ENCODE measurements at regions not wholly inside any gene's neighbourhood (a gene's known extent, or its start where the extent isn't known, plus 50 kb on each side); places are given as distances from the start of the nearest gene placed in this dataset.

- H3K4me3 ChIP-seq (ENCODE audit: low read depth, low read length), result no peak overlapping the region
- no peaks in the 10 kb centered on the region for H3K9me3 ChIP-seq (ENCODE audit: insufficient read depth, low read depth, low read length)
- DNase-seq, result no peak
- H3K79me2 ChIP-seq (ENCODE audit: control insufficient read depth, insufficient read depth, low read length, poor library complexity), result no peaks in the 10 kb centered on the region
- no peak overlapping the region for H2AFZ ChIP-seq (ENCODE audit: insufficient read depth, low read length, poor library complexity)
- no peak overlapping the region for H2BK12ac ChIP-seq (ENCODE audit: low read length)
- no peaks in the 10 kb centered on the region for H3K36me3 ChIP-seq (ENCODE audit: control insufficient read depth in 1 of 2, insufficient read depth in 2 of 2, low read length in 2 of 2)
- H2AK5ac ChIP-seq (ENCODE audit: low read length), result no peak overlapping the region
- H3K27me3 ChIP-seq (ENCODE audit: insufficient read depth, low read length), result no peaks in the 10 kb centered on the region
- no peak overlapping the region for H3K23ac ChIP-seq (ENCODE audit: low read length)
- no peak overlapping the region for H3K4me2 ChIP-seq (ENCODE audit: low read length)
- H2BK120ac ChIP-seq (ENCODE audit: insufficient read depth, low read length, poor library complexity), result no peak overlapping the region
- no peak overlapping the region for H4K12ac ChIP-seq (ENCODE audit: low read depth, low read length)
- WGBS (ENCODE audit: extremely low coverage, insufficient coverage, insufficient read length), result no CpG with 5 or more reads among the region's 2 CpGs
- no peak overlapping the region for H3K4ac ChIP-seq (ENCODE audit: low read depth, low read length)
- no peak overlapping the region for H3K9ac ChIP-seq (ENCODE audit: low read length)
- H2BK5ac ChIP-seq (ENCODE audit: low read depth, low read length, poor library complexity), result no peak overlapping the region
- H3K79me1 ChIP-seq (ENCODE audit: low read length), result no peaks in the 10 kb centered on the region
- H3K18ac ChIP-seq (ENCODE audit: low read length), result no peak overlapping the region
- H3K14ac ChIP-seq (ENCODE audit: low read length), result no peak overlapping the region
- H4K8ac ChIP-seq (ENCODE audit: low read depth, low read length), result no peak overlapping the region
- no peak overlapping the region for H4K91ac ChIP-seq (ENCODE audit: low read depth, low read length)
- H3K4me1 ChIP-seq (ENCODE audit: control insufficient read depth in 1 of 2, insufficient read depth in 2 of 2, low read length in 2 of 2), result no peaks in the 10 kb centered on the region
- H3K27ac ChIP-seq (ENCODE audit: low read depth, low read length), result no peak overlapping the region
Measured at GRCh38 chr4:158111241-158111640, 61.6 kb downstream of the GASK1B start.

- Histone ChIP-seq H4K91ac (ENCODE audit: low read depth, low read length) (no peak overlapping the region), H3K9ac (ENCODE audit: low read length) (no peak overlapping the region), H3K4me1 (ENCODE audit: control insufficient read depth in 1 of 2, insufficient read depth in 2 of 2, low read length in 2 of 2) (peaks cover 4 to 5% of the 10 kb centered on the region in 2 experiments), H2AFZ (ENCODE audit: insufficient read depth, low read length, poor library complexity) (no peak overlapping the region), H3K79me2 (ENCODE audit: control insufficient read depth, insufficient read depth, low read length, poor library complexity) (no peaks in the 10 kb centered on the region), H3K27me3 (ENCODE audit: insufficient read depth, low read length) (no peaks in the 10 kb centered on the region), H3K14ac (ENCODE audit: low read length) (no peak overlapping the region), H4K8ac (ENCODE audit: low read depth, low read length) (no peak overlapping the region), H4K12ac (ENCODE audit: low read depth, low read length) (no peak overlapping the region), H2BK5ac (ENCODE audit: low read depth, low read length, poor library complexity) (no peak overlapping the region), H2AK5ac (ENCODE audit: low read length) (no peak overlapping the region), H3K9me3 (ENCODE audit: insufficient read depth, low read depth, low read length) (no peaks in the 10 kb centered on the region), H3K36me3 (ENCODE audit: control insufficient read depth in 1 of 2, insufficient read depth in 2 of 2, low read length in 2 of 2) (no peaks in the 10 kb centered on the region), H3K4me3 (ENCODE audit: low read depth, low read length) (no peak overlapping the region), H3K27ac (ENCODE audit: low read depth, low read length) (no peak overlapping the region), H3K4ac (ENCODE audit: low read depth, low read length) (no peak overlapping the region), H3K79me1 (ENCODE audit: low read length) (peaks cover 3% of the 10 kb centered on the region), H3K18ac (ENCODE audit: low read length) (no peak overlapping the region), H2BK120ac (ENCODE audit: insufficient read depth, low read length, poor library complexity) (no peak overlapping the region), H3K4me2 (ENCODE audit: low read length) (no peak overlapping the region), H3K23ac (ENCODE audit: low read length) (no peak overlapping the region), H2BK12ac (ENCODE audit: low read length) (no peak overlapping the region)
- WGBS (ENCODE audit: extremely low coverage, insufficient coverage, insufficient read length), result no CpG with 5 or more reads among the region's 4 CpGs
- no peak for DNase-seq
Measured at GRCh38 chr4:158102904-158103303, 69.9 kb downstream of the GASK1B start.

- Histone ChIP-seq H2BK120ac (ENCODE audit: insufficient read depth, low read length, poor library complexity) (peak overlapping the region; percentile 19), H3K79me1 (ENCODE audit: low read length) (peaks cover 14% of the 10 kb centered on the region), H3K14ac (ENCODE audit: low read length) (peak overlapping the region; percentile 1), H3K18ac (ENCODE audit: low read length) (no peak overlapping the region), H3K27me3 (ENCODE audit: insufficient read depth, low read length) (no peaks in the 10 kb centered on the region), H4K8ac (ENCODE audit: low read depth, low read length) (peak overlapping the region; percentile 1), H3K9ac (ENCODE audit: low read length) (no peak overlapping the region), H4K91ac (ENCODE audit: low read depth, low read length) (peak overlapping the region; percentile 29), H3K79me2 (ENCODE audit: control insufficient read depth, insufficient read depth, low read length, poor library complexity) (no peaks in the 10 kb centered on the region), H3K4me3 (ENCODE audit: low read depth, low read length) (no peak overlapping the region), H3K27ac (ENCODE audit: low read depth, low read length) (no peak overlapping the region), H3K4me2 (ENCODE audit: low read length) (no peak overlapping the region), H3K4me1 (ENCODE audit: control insufficient read depth in 1 of 2, insufficient read depth in 2 of 2, low read length in 2 of 2) (peaks cover 5 to 10% of the 10 kb centered on the region in 2 experiments), H2BK12ac (ENCODE audit: low read length) (peak overlapping the region; percentile 72), H2BK5ac (ENCODE audit: low read depth, low read length, poor library complexity) (no peak overlapping the region), H3K36me3 (ENCODE audit: control insufficient read depth in 1 of 2, insufficient read depth in 2 of 2, low read length in 2 of 2) (no peaks in the 10 kb centered on the region), H2AFZ (ENCODE audit: insufficient read depth, low read length, poor library complexity) (peak overlapping the region; percentile 61), H4K12ac (ENCODE audit: low read depth, low read length) (no peak overlapping the region), H3K4ac (ENCODE audit: low read depth, low read length) (no peak overlapping the region), H3K9me3 (ENCODE audit: insufficient read depth, low read depth, low read length) (no peaks in the 10 kb centered on the region), H2AK5ac (ENCODE audit: low read length) (no peak overlapping the region), H3K23ac (ENCODE audit: low read length) (no peak overlapping the region)
- WGBS (ENCODE audit: extremely low coverage, insufficient coverage, insufficient read length), result no CpG with 5 or more reads among the region's 4 CpGs
- DNase-seq, result no peak
Measured at GRCh38 chr4:158099686-158100085, 73.1 kb downstream of the GASK1B start.

GRCh38 chr4:158098802-158099201 lies 74.0 kb downstream of the GASK1B start:
- H3K9ac ChIP-seq (ENCODE audit: low read length), result no peak overlapping the region
- H3K4me2 ChIP-seq (ENCODE audit: low read length), result no peak overlapping the region
- H3K36me3 ChIP-seq (ENCODE audit: control insufficient read depth in 1 of 2, insufficient read depth in 2 of 2, low read length in 2 of 2), result no peaks in the 10 kb centered on the region
- peak overlapping the region; percentile 29 for H4K91ac ChIP-seq (ENCODE audit: low read depth, low read length)
- H3K79me1 ChIP-seq (ENCODE audit: low read length), result peaks cover 14% of the 10 kb centered on the region
- no CpG with 5 or more reads among the region's 1 CpG for WGBS (ENCODE audit: extremely low coverage, insufficient coverage, insufficient read length)
- no peak overlapping the region for H2BK120ac ChIP-seq (ENCODE audit: insufficient read depth, low read length, poor library complexity)
- H3K9me3 ChIP-seq (ENCODE audit: insufficient read depth, low read depth, low read length), result no peaks in the 10 kb centered on the region
- no peak overlapping the region for H3K14ac ChIP-seq (ENCODE audit: low read length)
- no peak overlapping the region for H2AK5ac ChIP-seq (ENCODE audit: low read length)
- no peak overlapping the region for H2BK12ac ChIP-seq (ENCODE audit: low read length)
- H3K27me3 ChIP-seq (ENCODE audit: insufficient read depth, low read length), result no peaks in the 10 kb centered on the region
- H4K12ac ChIP-seq (ENCODE audit: low read depth, low read length), result no peak overlapping the region
- H3K23ac ChIP-seq (ENCODE audit: low read length), result no peak overlapping the region
- H2BK5ac ChIP-seq (ENCODE audit: low read depth, low read length, poor library complexity), result no peak overlapping the region
- no peak overlapping the region for H3K18ac ChIP-seq (ENCODE audit: low read length)
- no peaks in the 10 kb centered on the region for H3K79me2 ChIP-seq (ENCODE audit: control insufficient read depth, insufficient read depth, low read length, poor library complexity)
- peaks cover 5 to 10% of the 10 kb centered on the region in 2 experiments for H3K4me1 ChIP-seq (ENCODE audit: control insufficient read depth in 1 of 2, insufficient read depth in 2 of 2, low read length in 2 of 2)
- H4K8ac ChIP-seq (ENCODE audit: low read depth, low read length), result no peak overlapping the region
- no peak overlapping the region for H3K4ac ChIP-seq (ENCODE audit: low read depth, low read length)
- no peak overlapping the region for H3K4me3 ChIP-seq (ENCODE audit: low read depth, low read length)
- DNase-seq, result no peak
- H3K27ac ChIP-seq (ENCODE audit: low read depth, low read length), result no peak overlapping the region
- H2AFZ ChIP-seq (ENCODE audit: insufficient read depth, low read length, poor library complexity), result no peak overlapping the region

Data from trophoblast cell (in vitro differentiated cells and primary cell).